ENCODE measurements at regions not wholly inside any gene's neighbourhood (a gene's known extent, or its start where the extent isn't known, plus 50 kb on each side); places are given as distances from the start of the nearest gene placed in this dataset.

- no peaks in the 10 kb centered on the region for H3K79me2 ChIP-seq (ENCODE audit: control insufficient read depth, insufficient read depth, low read length)
- intact Hi-C loops (cut with micrococcal nuclease): no loop called here
- no peaks in the 10 kb centered on the region for H3K4me1 ChIP-seq (ENCODE audit: control insufficient read depth in 2 of 2, insufficient read depth in 2 of 2, low read length in 2 of 2)
- TF ChIP-seq EZH2 (IDR thresholded peaks at IDR 0.05; ENCODE audit: borderline replicate concordance, insufficient read depth, low read depth, low read length, poor library complexity, severe bottlenecking) (no peak), CTCF (IDR thresholded peaks at IDR 0.05) (no peak)
- no peaks in the 10 kb centered on the region for H3K36me3 ChIP-seq (replicated peaks in 1 of 2; ENCODE audit: control extremely low read depth in 1 of 2, control insufficient read depth in 1 of 2, extremely low read depth in 1 of 2, insufficient read depth in 2 of 2, low read length in 1 of 2)
- H3K4me1 Mint-ChIP-seq: no peaks in the 10 kb centered on the region
- no peak overlapping the region for H3K9ac ChIP-seq (ENCODE audit: low read length)
- ChIA-PET POLR2A (no interaction called here), CTCF (no interaction called here)
- no peaks in the 10 kb centered on the region for H4K20me1 ChIP-seq (ENCODE audit: control insufficient read depth, insufficient read depth, low read length, poor library complexity, severe bottlenecking)
- no peak overlapping the region for H3K4me2 ChIP-seq (replicated peaks; ENCODE audit: low read depth, low read length, poor library complexity, severe bottlenecking)
- H3K9me3 ChIP-seq (ENCODE audit: control extremely low read depth in 1 of 3, control insufficient read depth in 2 of 3, insufficient read depth in 1 of 3, low read length in 2 of 3): peaks cover 0 to 3% (median 2%) of the 10 kb centered on the region in 3 donors
- DNase-seq: no peak
- no peak overlapping the region for H2AFZ ChIP-seq (ENCODE audit: insufficient read depth, low read depth, low read length, poor library complexity, severe bottlenecking)
- H3K4me3 Mint-ChIP-seq: no peak overlapping the region
- no peak overlapping the region for H3K27ac Mint-ChIP-seq
- H3K27me3 Mint-ChIP-seq: no peaks in the 10 kb centered on the region
- H3K27ac ChIP-seq (ENCODE audit: low read length in 2 of 2): no peak overlapping the region
- no peak for ATAC-seq (ENCODE audit: low read depth)
- no peaks in the 10 kb centered on the region for H3K27me3 ChIP-seq (replicated peaks in 1 of 4; ENCODE audit: control extremely low read depth in 1 of 4, control insufficient read depth in 3 of 4, insufficient read depth in 4 of 4, low read length in 3 of 4)
- H3K9me3 Mint-ChIP-seq (ENCODE audit: insufficient read depth): peaks cover 24% of the 10 kb centered on the region
- H3K4me3 ChIP-seq (ENCODE audit: control extremely low read depth in 1 of 5, extremely low read depth in 1 of 5, insufficient read depth in 1 of 5, low read depth in 2 of 5, low read length in 4 of 5): no peak overlapping the region
Measured at GRCh38 chr7:145489609-145490008, 627.0 kb upstream of the CNTNAP2 start.

DNA sequence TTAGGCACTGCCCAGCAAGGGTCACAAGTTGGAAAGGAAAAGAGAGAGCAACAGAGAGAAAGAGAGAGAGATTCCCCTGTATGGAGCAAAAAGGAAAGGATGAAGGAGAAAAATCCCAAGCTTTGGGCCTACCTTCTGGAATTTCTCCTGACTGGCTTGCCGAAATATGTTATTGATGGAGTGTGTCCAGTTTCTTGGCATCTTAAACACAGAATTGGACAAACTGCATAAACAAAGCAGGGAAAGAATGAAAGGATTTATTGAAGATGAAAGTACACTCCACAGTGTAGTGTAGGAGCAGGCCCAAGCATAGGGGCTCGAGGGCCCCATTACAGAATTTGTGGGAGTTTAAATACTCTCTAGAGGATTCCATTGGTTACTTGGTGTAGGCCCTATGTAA, 627.8 kb upstream of the CNTNAP2 start:
- H3K4me2 ChIP-seq (replicated peaks; ENCODE audit: low read depth, low read length, poor library complexity, severe bottlenecking): no peak overlapping the region
- H3K79me2 ChIP-seq (ENCODE audit: control insufficient read depth, insufficient read depth, low read length): no peaks in the 10 kb centered on the region
- WGBS (ENCODE audit: insufficient coverage): 43% methylated on average over 1 of the region's 2 CpGs
- H3K27me3 ChIP-seq (replicated peaks in 1 of 4; ENCODE audit: control extremely low read depth in 1 of 4, control insufficient read depth in 3 of 4, insufficient read depth in 4 of 4, low read length in 3 of 4): no peaks in the 10 kb centered on the region
- ChIA-PET CTCF (no interaction called here), POLR2A (no interaction called here)
- DNase-seq (no peak), ATAC-seq (ENCODE audit: low read depth) (no peak)
- H3K9ac ChIP-seq (ENCODE audit: low read length): no peak overlapping the region
- TF ChIP-seq EZH2 (IDR thresholded peaks at IDR 0.05; ENCODE audit: borderline replicate concordance, insufficient read depth, low read depth, low read length, poor library complexity, severe bottlenecking): no peak
- no peak for TF ChIP-seq CTCF (IDR thresholded peaks at IDR 0.05)
- Mint-ChIP-seq H3K9me3 (ENCODE audit: insufficient read depth) (peaks cover 20% of the 10 kb centered on the region), H3K4me3 (no peak overlapping the region), H3K27me3 (no peaks in the 10 kb centered on the region), H3K4me1 (no peaks in the 10 kb centered on the region), H3K27ac (no peak overlapping the region)
- no peaks in the 10 kb centered on the region for H4K20me1 ChIP-seq (ENCODE audit: control insufficient read depth, insufficient read depth, low read length, poor library complexity, severe bottlenecking)
- no peaks in the 10 kb centered on the region for H3K4me1 ChIP-seq (ENCODE audit: control insufficient read depth in 2 of 2, insufficient read depth in 2 of 2, low read length in 2 of 2)
- no peak overlapping the region for H3K4me3 ChIP-seq (ENCODE audit: control extremely low read depth in 1 of 5, extremely low read depth in 1 of 5, insufficient read depth in 1 of 5, low read depth in 2 of 5, low read length in 4 of 5)
- intact Hi-C loops (cut with micrococcal nuclease): no loop called here
- no peaks in the 10 kb centered on the region for H3K36me3 ChIP-seq (replicated peaks in 1 of 2; ENCODE audit: control extremely low read depth in 1 of 2, control insufficient read depth in 1 of 2, extremely low read depth in 1 of 2, insufficient read depth in 2 of 2, low read length in 1 of 2)
- H2AFZ ChIP-seq (ENCODE audit: insufficient read depth, low read depth, low read length, poor library complexity, severe bottlenecking): no peak overlapping the region
- no peak overlapping the region for H3K27ac ChIP-seq (ENCODE audit: low read length in 2 of 2)
- peaks cover 0 to 3% (median 2%) of the 10 kb centered on the region in 3 donors for H3K9me3 ChIP-seq (ENCODE audit: control extremely low read depth in 1 of 3, control insufficient read depth in 2 of 3, insufficient read depth in 1 of 3, low read length in 2 of 3)
